Trophoblast cell (in vitro differentiated cells and primary cell): ENCODE measurements at regions not wholly inside any gene's neighbourhood (a gene's known extent, or its start where the extent isn't known, plus 50 kb on each side); places are given as distances from the start of the nearest gene placed in this dataset.

Experiments used
- DNase-seq, 2 donors: peaks; one replicate each; pipeline ENCODE4 v3.0.0-alpha.2; 2016
- H2AFZ ChIP-seq: 2 replicates; pipeline ENCODE4 v1.6.1; 2013; ENCODE audit warnings: low read length, moderate library complexity, mild to moderate bottlenecking; ENCODE audit not compliant: insufficient read depth, poor library complexity
- H2AK5ac ChIP-seq: 2 replicates; pipeline ENCODE4 v1.6.1; 2013; ENCODE audit warnings: mild to moderate bottlenecking, low read length
- H2BK120ac ChIP-seq: 2 replicates; pipeline ENCODE4 v1.6.1; 2013; ENCODE audit warnings: low read length, mild to moderate bottlenecking, moderate library complexity; ENCODE audit not compliant: insufficient read depth, poor library complexity
- H2BK12ac ChIP-seq: 2 replicates; pipeline ENCODE4 v1.6.1; 2013; ENCODE audit warnings: mild to moderate bottlenecking, low read length, moderate library complexity
- H2BK5ac ChIP-seq: 2 replicates; pipeline ENCODE4 v1.6.1; 2013; ENCODE audit warnings: low read length, low read depth, moderate library complexity, mild to moderate bottlenecking; ENCODE audit not compliant: poor library complexity
- H3K14ac ChIP-seq: 2 replicates; pipeline ENCODE4 v1.6.1; 2013; ENCODE audit warnings: mild to moderate bottlenecking, low read length
- H3K18ac ChIP-seq: 2 replicates; pipeline ENCODE4 v1.6.1; 2013; ENCODE audit warnings: mild to moderate bottlenecking, low read length
- H3K23ac ChIP-seq: 2 replicates; pipeline ENCODE4 v1.6.1; 2013; ENCODE audit warnings: low read length
- H3K27ac ChIP-seq: 2 replicates; pipeline ENCODE4 v1.5.1; 2013; ENCODE audit warnings: low read depth, mild to moderate bottlenecking, inconsistent platforms, low read length, moderate library complexity
- H3K27me3 ChIP-seq: 2 replicates; pipeline ENCODE4 v1.6.1; 2013; ENCODE audit warnings: inconsistent platforms, mild to moderate bottlenecking, low read length, moderate library complexity; ENCODE audit not compliant: insufficient read depth
- H3K36me3 ChIP-seq, 2 experiments: 1 replicate in 1 of 2; 2 replicates in 1 of 2; pipeline ENCODE4 v1.6.1; 2013; ENCODE audit warnings: low read length in 2 of 2, mild to moderate bottlenecking in 2 of 2, moderate library complexity in 1 of 2; ENCODE audit not compliant: insufficient read depth in 2 of 2, control insufficient read depth in 1 of 2
- H3K4ac ChIP-seq: 2 replicates; pipeline ENCODE4 v1.6.1; 2013; ENCODE audit warnings: low read depth, mild to moderate bottlenecking, low read length, moderate library complexity
- H3K4me1 ChIP-seq, 2 experiments: 1 replicate in 1 of 2; 2 replicates in 1 of 2; pipeline ENCODE4 v1.6.1; 2013; ENCODE audit warnings: low read length in 2 of 2, mild to moderate bottlenecking in 2 of 2, moderate library complexity in 1 of 2; ENCODE audit not compliant: insufficient read depth in 2 of 2, control insufficient read depth in 1 of 2
- H3K4me2 ChIP-seq: 2 replicates; pipeline ENCODE4 v1.6.1; 2013; ENCODE audit warnings: inconsistent platforms, mild to moderate bottlenecking, low read length, moderate library complexity
- H3K4me3 ChIP-seq: 2 replicates; pipeline ENCODE4 v1.5.1; 2013; ENCODE audit warnings: mild to moderate bottlenecking, low read depth, low read length, inconsistent platforms
- H3K79me1 ChIP-seq: one replicate; pipeline ENCODE4 v1.6.1; 2013; ENCODE audit warnings: low read length
- H3K79me2 ChIP-seq: 2 replicates; pipeline ENCODE4 v1.6.1; 2013; ENCODE audit warnings: low read length, mild to moderate bottlenecking; ENCODE audit not compliant: control insufficient read depth, insufficient read depth, poor library complexity
- H3K9ac ChIP-seq: 2 replicates; pipeline ENCODE4 v1.6.1; 2013; ENCODE audit warnings: mild to moderate bottlenecking, low read length
- H3K9me3 ChIP-seq: 2 replicates; pipeline ENCODE4 v1.6.1; 2013; ENCODE audit warnings: low read depth, mild to moderate bottlenecking, control low read depth, inconsistent platforms, low read length; ENCODE audit not compliant: insufficient read depth
- H4K12ac ChIP-seq: 2 replicates; pipeline ENCODE4 v1.6.1; 2013; ENCODE audit warnings: low read depth, mild to moderate bottlenecking, low read length, moderate library complexity
- H4K8ac ChIP-seq: 2 replicates; pipeline ENCODE4 v1.6.1; 2013; ENCODE audit warnings: low read depth, mild to moderate bottlenecking, low read length, moderate library complexity
- H4K91ac ChIP-seq: one replicate; pipeline ENCODE4 v1.6.1; 2013; ENCODE audit warnings: low read depth, mild to moderate bottlenecking, low read length, moderate library complexity
- WGBS: extraction: QIAGEN DNeasy Blood & Tissue Kit; methylation state at CpG from one replicate; pipeline ENCODE4 v1.1.7; 2013; ENCODE audit warnings: missing lambda C conversion rate; ENCODE audit not compliant: insufficient read length, insufficient coverage; ENCODE audit errors: extremely low coverage; 5-methylcytosine and 5-hydroxymethylcytosine counted together

DNA sequence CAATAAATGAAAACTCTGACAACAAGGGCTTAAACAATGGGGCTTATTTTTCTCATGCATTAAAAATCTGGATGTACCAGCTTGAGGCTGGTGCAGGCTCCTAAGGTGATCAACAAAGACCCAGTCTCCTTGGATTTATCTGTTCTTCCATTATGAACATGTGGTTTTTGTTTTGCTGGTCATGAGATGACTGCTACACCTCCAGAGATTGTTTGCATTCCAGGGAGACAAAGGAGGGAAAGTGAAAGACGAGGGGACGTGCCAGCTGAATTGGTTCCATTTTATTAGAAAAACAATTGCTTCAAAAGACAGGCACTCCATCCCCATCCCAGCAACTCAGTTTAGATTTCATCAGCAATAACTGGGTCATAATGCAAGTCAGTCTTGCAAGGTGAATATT is 90.9 kb upstream of the KCNK1 start:
- Histone ChIP-seq H4K91ac (no peak overlapping the region), H3K27me3 (no peaks in the 10 kb centered on the region), H3K23ac (no peak overlapping the region)

DNA sequence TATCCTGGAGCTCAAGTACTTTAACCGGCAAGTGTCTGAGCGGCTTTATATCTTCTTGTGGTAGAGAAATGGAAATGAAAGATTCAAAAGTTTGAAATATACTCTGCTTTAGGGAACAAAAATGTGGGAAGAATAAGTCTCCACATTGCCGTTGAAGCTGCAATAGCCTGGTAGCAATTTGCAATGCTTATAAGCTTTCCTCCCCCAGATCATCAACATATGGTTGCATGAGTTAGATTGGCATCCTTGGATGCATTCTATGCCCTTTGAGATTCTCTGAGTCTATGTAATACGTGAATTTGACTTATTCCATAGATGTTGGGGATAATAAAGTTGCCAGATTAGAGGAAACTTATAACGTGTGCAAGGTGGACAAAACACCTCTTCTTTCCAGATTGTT is 86.1 kb upstream of the KCNK1 start:
- Histone ChIP-seq H3K4me3 (no peak overlapping the region), H3K4me2 (no peak overlapping the region), H2BK12ac (no peak overlapping the region), H3K4me1 (peaks cover 0 to 2% of the 10 kb centered on the region in 2 experiments), H4K91ac (no peak overlapping the region), H3K9ac (no peak overlapping the region), H3K36me3 (no peaks in the 10 kb centered on the region), H2BK5ac (no peak overlapping the region), H2AK5ac (no peak overlapping the region), H3K23ac (no peak overlapping the region), H2BK120ac (no peak overlapping the region), H4K12ac (no peak overlapping the region), H3K79me1 (no peaks in the 10 kb centered on the region), H3K9me3 (peaks cover 6% of the 10 kb centered on the region), H3K27ac (no peak overlapping the region), H3K27me3 (no peaks in the 10 kb centered on the region), H4K8ac (no peak overlapping the region), H3K4ac (no peak overlapping the region), H3K14ac (no peak overlapping the region), H3K18ac (no peak overlapping the region), H3K79me2 (no peaks in the 10 kb centered on the region), H2AFZ (no peak overlapping the region)
- DNase-seq = no peak
- no CpG with 5 or more reads among the region's 5 CpGs for WGBS

More for the DNA sequence above, 90.9 kb upstream of the KCNK1 start:
- no peak overlapping the region for H2BK5ac ChIP-seq
- H3K4me2 ChIP-seq = no peak overlapping the region
- H3K9ac ChIP-seq = no peak overlapping the region
- H3K18ac ChIP-seq = no peak overlapping the region
- no peak overlapping the region for H4K8ac ChIP-seq
- no peak overlapping the region for H2BK12ac ChIP-seq
- H3K79me1 ChIP-seq = no peaks in the 10 kb centered on the region
- H3K4me3 ChIP-seq = no peak overlapping the region
- H3K4me1 ChIP-seq = peaks cover 0 to 2% of the 10 kb centered on the region in 2 experiments
- no peak overlapping the region for H3K27ac ChIP-seq
- no CpG with 5 or more reads among the region's 2 CpGs for WGBS
- H4K12ac ChIP-seq = no peak overlapping the region
- H3K4ac ChIP-seq = no peak overlapping the region
- H2BK120ac ChIP-seq = no peak overlapping the region
- no peaks in the 10 kb centered on the region for H3K79me2 ChIP-seq
- no peak overlapping the region for H3K14ac ChIP-seq
- no peak overlapping the region for H2AK5ac ChIP-seq
- no peaks in the 10 kb centered on the region for H3K9me3 ChIP-seq
- DNase-seq = no peak
- H3K36me3 ChIP-seq = no peaks in the 10 kb centered on the region
- no peak overlapping the region for H2AFZ ChIP-seq

DNA sequence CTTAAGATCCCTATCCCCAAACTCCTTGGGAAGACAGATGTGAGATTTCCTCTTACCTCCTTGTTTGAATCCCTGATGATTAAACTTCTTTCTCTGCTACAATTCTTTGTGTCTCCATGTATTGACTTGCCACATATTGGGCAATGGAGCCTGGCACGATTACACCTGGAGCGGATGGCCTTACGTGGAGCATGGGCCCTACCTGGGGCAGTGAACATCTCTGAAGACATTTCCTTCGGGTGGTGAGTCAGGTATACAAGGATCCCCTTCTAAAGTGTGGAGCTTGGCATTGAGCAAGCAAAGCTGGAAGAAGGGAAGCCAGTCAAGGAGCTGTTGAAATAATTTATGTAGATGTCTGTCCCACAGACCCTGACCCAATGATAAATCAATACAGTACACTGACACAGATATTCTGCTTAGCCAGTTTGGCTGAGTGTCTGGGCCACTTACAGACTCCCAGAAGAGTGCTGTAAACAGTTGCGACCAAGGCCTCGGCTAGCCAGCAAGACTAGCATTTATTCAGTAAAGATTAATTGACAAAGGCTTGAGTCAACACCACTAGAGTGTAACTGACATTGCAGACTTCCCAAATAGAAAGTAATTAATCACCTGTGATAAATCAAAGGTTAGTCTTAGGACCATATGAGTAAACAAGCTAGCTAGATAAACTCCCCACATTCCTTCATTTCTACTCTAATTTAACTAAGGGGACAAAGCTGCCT is 83.1 kb upstream of the KCNK1 start:
- Histone ChIP-seq H3K14ac (no peak overlapping the region), H4K91ac (no peak overlapping the region), H4K12ac (no peak overlapping the region), H2AK5ac (no peak overlapping the region), H3K79me1 (no peaks in the 10 kb centered on the region), H3K4ac (no peak overlapping the region), H3K23ac (no peak overlapping the region), H3K4me1 (no peaks in the 10 kb centered on the region), H3K27ac (no peak overlapping the region), H3K4me3 (no peak overlapping the region), H3K4me2 (no peak overlapping the region), H3K36me3 (no peaks in the 10 kb centered on the region), H3K18ac (no peak overlapping the region), H2AFZ (no peak overlapping the region), H3K79me2 (no peaks in the 10 kb centered on the region), H2BK12ac (no peak overlapping the region), H2BK120ac (no peak overlapping the region), H3K9me3 (peaks cover 6% of the 10 kb centered on the region), H3K9ac (no peak overlapping the region), H4K8ac (no peak overlapping the region), H3K27me3 (no peaks in the 10 kb centered on the region), H2BK5ac (no peak overlapping the region)
- DNase-seq = no peak
- WGBS = no CpG with 5 or more reads among the region's 6 CpGs

DNA sequence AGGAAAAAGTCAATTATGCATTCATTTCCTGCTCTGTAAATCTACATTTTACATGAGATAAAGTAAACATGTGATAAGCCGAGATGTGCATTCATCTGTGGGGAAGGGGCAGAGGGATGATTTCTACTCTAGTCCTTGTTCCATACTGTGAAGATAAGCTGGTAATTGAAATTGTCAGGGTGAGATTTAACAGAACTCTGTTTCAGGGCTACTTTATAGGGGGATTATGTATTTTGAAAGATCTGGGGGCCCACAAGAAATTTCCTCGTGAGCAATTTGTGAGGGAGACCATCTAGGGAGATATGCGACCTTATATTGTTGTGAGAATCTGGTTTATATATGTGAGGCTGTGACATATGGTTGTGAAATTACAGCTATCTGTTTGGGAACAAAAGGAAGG is 73.1 kb upstream of the KCNK1 start:
- H3K4me2 ChIP-seq = no peak overlapping the region
- no peak overlapping the region for H3K14ac ChIP-seq
- H3K79me2 ChIP-seq = no peaks in the 10 kb centered on the region
- no peaks in the 10 kb centered on the region for H3K9me3 ChIP-seq
- H4K91ac ChIP-seq = no peak overlapping the region
- H2BK120ac ChIP-seq = no peak overlapping the region
- no CpG with 5 or more reads among the region's 3 CpGs for WGBS
- H4K8ac ChIP-seq = no peak overlapping the region
- H3K23ac ChIP-seq = no peak overlapping the region
- H3K4me3 ChIP-seq = no peak overlapping the region
- H3K36me3 ChIP-seq = peaks cover 0 to 2% of the 10 kb centered on the region in 2 experiments
- no peak overlapping the region for H3K4ac ChIP-seq
- no peak for DNase-seq
- no peak overlapping the region for H4K12ac ChIP-seq
- no peak overlapping the region for H3K18ac ChIP-seq
- H3K4me1 ChIP-seq = peaks cover 4 to 13% of the 10 kb centered on the region in 2 experiments
- H2AFZ ChIP-seq = no peak overlapping the region
- no peak overlapping the region for H2BK5ac ChIP-seq
- no peaks in the 10 kb centered on the region for H3K27me3 ChIP-seq
- H3K27ac ChIP-seq = no peak overlapping the region
- no peak overlapping the region for H3K9ac ChIP-seq
- no peak overlapping the region for H2BK12ac ChIP-seq
- H3K79me1 ChIP-seq = peaks cover 2% of the 10 kb centered on the region
- H2AK5ac ChIP-seq = no peak overlapping the region
